Left lung (tissue), 4 donors: ENCODE measurements at regions not wholly inside any gene's neighbourhood (a gene's known extent, or its start where the extent isn't known, plus 50 kb on each side); places are given as distances from the start of the nearest gene placed in this dataset.
A peak's percentile ranks its signal among the peaks of the same experiment; 100 is the strongest.

Experiments
- ATAC-seq: fragments of 200-7000 bp; cut with Tn5 transposase; one replicate; pipeline ENCODE4 v1.9.1; 2020; ENCODE audit warnings: moderate library complexity
- DNase-seq, 4 donors: peaks; one replicate each; pipeline ENCODE4 v3.0.0-alpha.2; 2013 to 2020
- H3K27ac ChIP-seq, 2 donors: fragments of 200-600 bp; sonication (generic) in 1 of 2; one replicate each; pipeline versions ENCODE4 v1.5.0 to v1.8.0; 2020 to 2021
- H3K27me3 ChIP-seq, 2 donors: fragments of 200-600 bp; sonication (generic) in 1 of 2; one replicate each; pipeline versions ENCODE4 v1.5.0 to v1.8.0; 2020 to 2021
- H3K36me3 ChIP-seq, 2 donors: fragments of 200-600 bp; sonication (generic) in 1 of 2; one replicate each; pipeline versions ENCODE4 v1.5.0 to v1.8.0; 2020 to 2021
- H3K4me1 ChIP-seq, 2 donors: fragments of 200-600 bp; one replicate each; pipeline ENCODE4 v1.8.0; 2021
- H3K4me3 ChIP-seq, 2 donors: fragments of 200-600 bp; sonication (generic) in 1 of 2; one replicate each; pipeline versions ENCODE4 v1.5.0 to v1.8.0; 2020 to 2021; ENCODE audit warnings: mild to moderate bottlenecking in 1 of 2
- H3K9me3 ChIP-seq, 2 donors: fragments of 200-600 bp; sonication (generic) in 1 of 2; one replicate each; pipeline versions ENCODE4 v1.5.0 to v1.8.0; 2020 to 2021
- intact Hi-C, 2 donors: fragments of 100-400 bp; cut with DNase I; formaldehyde crosslinking; loops; one replicate each; pipeline versions ENCODE4 v1.11.2 to v1.14.2; 2022
- TF ChIP-seq, protein P1 (sequence below), 2 donors: fragments of 200-600 bp; sonication (generic) in 1 of 2; IDR thresholded peaks; one replicate each; pipeline versions ENCODE4 v1.5.0 to v1.8.0; 2021; ENCODE audit warnings: antibody characterized with exemption in 2 of 2
- donor health status: DM: no; HTN: yes; CAD: no.
- donor health status: DM: no; HTN: no; CAD: no.

DNA sequence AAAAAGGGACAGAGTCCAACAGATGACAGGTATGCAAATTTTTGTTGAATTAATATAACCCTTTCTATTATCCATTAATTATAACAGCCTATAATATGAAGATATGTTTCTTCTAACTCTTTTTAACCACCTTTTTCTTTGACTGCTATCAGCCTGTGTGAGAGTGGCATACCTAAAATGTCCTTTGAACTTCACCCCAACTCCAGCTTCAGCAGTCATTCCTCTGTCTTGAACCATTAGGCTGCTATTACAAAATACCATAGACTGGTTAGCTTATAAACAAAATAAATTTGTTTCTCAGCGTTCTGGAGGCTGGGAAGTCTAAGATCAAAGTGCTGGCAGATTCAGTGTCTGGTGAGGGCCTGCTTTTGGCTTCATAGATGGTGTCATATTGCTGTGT lies 564.6 kb upstream of the FAT3 start:
- Histone ChIP-seq H3K27me3 (no peaks in the 10 kb centered on the region), H3K36me3 (no peaks in the 10 kb centered on the region), H3K4me3 (no peak overlapping the region), H3K4me1 (no peaks in the 10 kb centered on the region), H3K9me3 (peaks cover 0 to 2% of the 10 kb centered on the region in 2 donors), H3K27ac (no peak overlapping the region)
- intact Hi-C loops: no loop called here
- no peak for ATAC-seq
- no peak for DNase-seq
- TF ChIP-seq, protein P1, sequence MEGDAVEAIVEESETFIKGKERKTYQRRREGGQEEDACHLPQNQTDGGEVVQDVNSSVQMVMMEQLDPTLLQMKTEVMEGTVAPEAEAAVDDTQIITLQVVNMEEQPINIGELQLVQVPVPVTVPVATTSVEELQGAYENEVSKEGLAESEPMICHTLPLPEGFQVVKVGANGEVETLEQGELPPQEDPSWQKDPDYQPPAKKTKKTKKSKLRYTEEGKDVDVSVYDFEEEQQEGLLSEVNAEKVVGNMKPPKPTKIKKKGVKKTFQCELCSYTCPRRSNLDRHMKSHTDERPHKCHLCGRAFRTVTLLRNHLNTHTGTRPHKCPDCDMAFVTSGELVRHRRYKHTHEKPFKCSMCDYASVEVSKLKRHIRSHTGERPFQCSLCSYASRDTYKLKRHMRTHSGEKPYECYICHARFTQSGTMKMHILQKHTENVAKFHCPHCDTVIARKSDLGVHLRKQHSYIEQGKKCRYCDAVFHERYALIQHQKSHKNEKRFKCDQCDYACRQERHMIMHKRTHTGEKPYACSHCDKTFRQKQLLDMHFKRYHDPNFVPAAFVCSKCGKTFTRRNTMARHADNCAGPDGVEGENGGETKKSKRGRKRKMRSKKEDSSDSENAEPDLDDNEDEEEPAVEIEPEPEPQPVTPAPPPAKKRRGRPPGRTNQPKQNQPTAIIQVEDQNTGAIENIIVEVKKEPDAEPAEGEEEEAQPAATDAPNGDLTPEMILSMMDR (IDR thresholded peaks at IDR 0.05): no peak

DNA sequence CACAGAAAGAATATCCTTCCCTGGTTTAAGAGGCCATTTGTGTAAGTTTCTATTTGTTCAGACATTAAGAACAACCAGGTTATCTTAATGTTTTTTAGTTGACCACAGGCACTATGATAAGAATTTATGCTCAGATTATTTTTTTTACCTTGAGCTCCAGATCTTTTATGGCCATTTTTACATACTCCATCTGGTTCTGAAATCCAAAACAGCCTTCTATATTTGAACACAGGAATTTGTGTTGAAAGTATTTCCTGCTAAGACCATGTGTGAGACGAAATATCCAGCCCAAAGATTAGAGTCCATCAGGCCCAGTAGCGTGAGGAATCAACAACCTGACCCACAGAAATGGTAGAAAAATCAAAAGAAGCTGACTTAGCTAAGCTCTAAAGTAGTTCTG lies 569.9 kb upstream of the FAT3 start:
- no peak overlapping the region for H3K4me3 ChIP-seq
- H3K27me3 ChIP-seq: no peaks in the 10 kb centered on the region
- DNase-seq (no peak), ATAC-seq (no peak)
- peaks cover 0 to 2% of the 10 kb centered on the region in 2 donors for H3K9me3 ChIP-seq
- H3K27ac ChIP-seq: no peak overlapping the region
- intact Hi-C loops: no loop called here
- no peaks in the 10 kb centered on the region for H3K36me3 ChIP-seq
- TF ChIP-seq, protein P1 (IDR thresholded peaks at IDR 0.05): no peak
- H3K4me1 ChIP-seq: no peaks in the 10 kb centered on the region

DNA sequence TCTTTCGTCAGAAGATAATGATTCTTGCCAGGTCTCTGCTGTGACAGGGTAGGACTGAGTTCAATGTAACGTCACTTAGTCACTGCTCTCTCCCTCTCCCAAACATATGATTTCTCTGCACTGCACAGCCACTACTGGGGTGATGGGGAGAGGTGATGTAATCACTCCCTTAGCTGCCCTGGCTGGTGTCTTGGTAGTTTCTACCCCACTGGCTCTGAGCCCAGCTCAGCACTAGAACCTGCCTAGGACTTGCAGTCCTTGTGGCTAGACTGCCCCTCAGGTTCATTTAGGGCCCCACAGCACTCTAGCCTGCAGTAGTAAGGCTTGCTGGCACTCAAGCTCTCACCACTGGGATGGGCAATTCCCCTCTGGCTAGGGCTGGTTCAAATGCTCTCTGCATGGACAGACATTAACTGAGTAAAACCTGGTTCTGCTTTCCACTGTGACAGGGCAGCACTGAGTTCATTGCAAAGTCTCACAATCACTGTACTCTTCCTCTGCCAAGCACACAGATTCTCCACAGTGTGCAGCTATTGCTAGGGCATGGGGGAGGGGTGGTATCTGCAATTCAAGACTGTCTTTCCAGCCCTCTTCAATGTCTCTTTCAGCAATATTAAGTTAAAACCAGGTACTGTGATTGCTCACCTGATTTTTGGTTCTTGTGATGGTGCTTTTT lies 571.4 kb upstream of the FAT3 start:
- peak; percentile 63 for ATAC-seq
- peak in 1 of 4 donors; percentile 11 for DNase-seq
- Histone ChIP-seq H3K27ac (no peak overlapping the region), H3K27me3 (no peaks in the 10 kb centered on the region), H3K9me3 (peaks cover 0 to 2% of the 10 kb centered on the region in 2 donors), H3K4me3 (no peak overlapping the region), H3K36me3 (no peaks in the 10 kb centered on the region), H3K4me1 (no peaks in the 10 kb centered on the region)
- TF ChIP-seq, protein P1 (IDR thresholded peaks at IDR 0.05): no peak
- intact Hi-C loops: no loop called here

DNA sequence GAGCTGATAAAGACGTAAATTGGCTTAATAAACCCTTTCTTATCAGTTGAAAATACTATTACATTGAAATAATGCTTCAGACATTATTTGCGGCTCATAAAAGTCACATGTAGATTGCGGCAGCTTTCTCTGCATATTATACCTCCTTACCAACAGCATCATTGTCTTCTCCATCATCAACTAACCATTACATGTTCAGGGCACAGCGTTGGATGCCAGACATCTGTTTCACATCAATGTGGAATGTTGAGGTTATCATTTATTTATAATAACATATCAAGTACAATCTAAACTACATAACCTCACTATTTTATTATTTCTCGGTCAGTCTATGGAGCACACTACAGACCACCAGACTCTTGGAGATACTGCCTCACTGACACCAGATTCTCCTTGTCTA lies 573.8 kb upstream of the FAT3 start:
- TF ChIP-seq, protein P1 (IDR thresholded peaks at IDR 0.05): no peak
- no peak for ATAC-seq
- Histone ChIP-seq H3K36me3 (no peaks in the 10 kb centered on the region), H3K4me3 (no peak overlapping the region), H3K4me1 (no peaks in the 10 kb centered on the region), H3K27ac (no peak overlapping the region), H3K9me3 (no peaks in the 10 kb centered on the region), H3K27me3 (no peaks in the 10 kb centered on the region)
- intact Hi-C loops: no loop called here
- peak in 1 of 4 donors; percentile 9 for DNase-seq

DNA sequence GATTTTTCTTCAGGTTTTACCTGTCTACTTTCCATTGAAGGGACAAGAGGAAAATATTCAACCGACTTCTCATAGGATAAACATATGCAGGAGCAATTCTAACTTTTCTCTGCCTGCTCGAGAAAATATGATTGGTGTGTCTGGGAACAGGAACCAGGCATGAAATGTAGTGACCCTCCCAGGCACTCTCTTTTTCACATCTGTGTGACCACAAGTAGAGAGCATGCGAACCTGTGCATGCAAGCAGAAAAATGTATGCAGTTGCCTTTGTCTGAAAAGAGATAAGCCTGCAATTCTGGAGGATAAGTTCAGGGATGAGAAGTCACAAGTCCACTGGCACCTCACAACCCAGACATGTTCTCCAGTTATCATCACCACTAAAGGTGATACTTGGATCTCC lies 583.5 kb upstream of the FAT3 start:
- Histone ChIP-seq H3K4me1 (no peaks in the 10 kb centered on the region), H3K27me3 (no peaks in the 10 kb centered on the region), H3K9me3 (peaks cover 0 to 4% of the 10 kb centered on the region in 2 donors), H3K36me3 (no peaks in the 10 kb centered on the region), H3K4me3 (no peak overlapping the region), H3K27ac (no peak overlapping the region)
- intact Hi-C loops: no loop called here
- DNase-seq (no peak), ATAC-seq (no peak)
- TF ChIP-seq, protein P1 (IDR thresholded peaks at IDR 0.05): no peak
